ENCODE measurements at regions not wholly inside any gene's neighbourhood (a gene's known extent, or its start where the extent isn't known, plus 50 kb on each side); places are given as distances from the start of the nearest gene placed in this dataset.
"Not testable (repeated sequence)": the region's sequence is repeated elsewhere in the genome, so short reads cannot be mapped to it uniquely, and the experiment has no call there.

GRCh38 chr3:115204475-115204874, 57.4 kb upstream of the ZBTB20 start:
- Histone ChIP-seq H3K4me1 (no peaks in the 10 kb centered on the region), H3K27ac (no peak overlapping the region), H3K4me3 (no peak overlapping the region), H3K36me3 (no peaks in the 10 kb centered on the region), H3K9me3 (no peaks in the 10 kb centered on the region), H3K27me3 (no peaks in the 10 kb centered on the region)
- ATAC-seq (no peak), DNase-seq (no peak)
- TF ChIP-seq POLR2A (IDR thresholded peaks at IDR 0.05): no peak
- no peak for TF ChIP-seq CTCF (IDR thresholded peaks at IDR 0.05)
- intact Hi-C loops (cut with DNase I): no loop called here

GRCh38 chr3:115208066-115208750, 61.1 kb upstream of the ZBTB20 start:
- WGBS, 4 donors: 76 to 87% (median 83%) methylated on average over 3 of the region's 3 CpGs
- TF ChIP-seq CTCF (IDR thresholded peaks at IDR 0.05) (no peak), POLR2A (IDR thresholded peaks at IDR 0.05) (no peak)
- Histone ChIP-seq H3K27me3 (no peaks in the 10 kb centered on the region), H3K9me3 (no peaks in the 10 kb centered on the region), H3K27ac (no peak overlapping the region), H3K36me3 (no peaks in the 10 kb centered on the region), H3K4me1 (no peaks in the 10 kb centered on the region), H3K4me3 (no peak overlapping the region)
- DNase-seq: no peak
- ATAC-seq: no peak
- intact Hi-C loops (cut with DNase I): no loop called here

- 59 to 71% (median 62%) methylated on average over 4 of the region's 4 CpGs for WGBS, 4 donors
- Histone ChIP-seq H3K27ac (no peak overlapping the region), H3K4me3 (no peak overlapping the region), H3K36me3 (no peaks in the 10 kb centered on the region), H3K27me3 (no peaks in the 10 kb centered on the region), H3K4me1 (no peaks in the 10 kb centered on the region), H3K9me3 (no peaks in the 10 kb centered on the region)
- ATAC-seq (no peak), DNase-seq (no peak)
- no peak for TF ChIP-seq POLR2A (IDR thresholded peaks at IDR 0.05)
- no peak for TF ChIP-seq CTCF (IDR thresholded peaks at IDR 0.05)
- intact Hi-C loops (cut with DNase I): loop anchor here in 9 of 10 donors (10.0 kb wide), 4 partner anchors 353 to 603 kb away; no protein-coding TSS in a partner anchor
Observed at GRCh38 chr3:115211810-115212492, 64.9 kb upstream of the ZBTB20 start.

GRCh38 chr3:115212615-115213014, 65.5 kb upstream of the ZBTB20 start:
- no peaks in the 10 kb centered on the region for H3K36me3 ChIP-seq
- H3K9me3 ChIP-seq: no peaks in the 10 kb centered on the region
- no peaks in the 10 kb centered on the region for H3K27me3 ChIP-seq
- ATAC-seq (no peak), DNase-seq (no peak)
- TF ChIP-seq CTCF (IDR thresholded peaks at IDR 0.05): no peak
- TF ChIP-seq POLR2A (IDR thresholded peaks at IDR 0.05): no peak
- intact Hi-C loops (cut with DNase I): loop anchor here in 9 of 10 donors (10.0 kb wide), 4 partner anchors 352 to 602 kb away; no protein-coding TSS in a partner anchor
- H3K4me3 ChIP-seq: no peak overlapping the region
- no peak overlapping the region for H3K27ac ChIP-seq
- H3K4me1 ChIP-seq: peaks cover 0 to 3% (median 0%) of the 10 kb centered on the region in 12 donors

- ATAC-seq, H3K9me3 ChIP-seq, DNase-seq, H3K27ac ChIP-seq, H3K4me1 ChIP-seq, H3K27me3 ChIP-seq, H3K4me3 ChIP-seq, H3K36me3 ChIP-seq: not testable (repeated sequence)
- 69 to 76% (median 72%) methylated on average over 8 of the region's 8 CpGs for WGBS, 4 donors
- intact Hi-C loops (cut with DNase I): loop anchor here in 9 of 10 donors (10.0 kb wide), 4 partner anchors 352 to 602 kb away; no protein-coding TSS in a partner anchor
Observed at GRCh38 chr3:115213052-115213451, 66.0 kb upstream of the ZBTB20 start.

Measured in heart left ventricle (tissue), 16 donors.